Lower lobe of right lung (tissue), 2 donors: ENCODE measurements at regions not wholly inside any gene's neighbourhood (a gene's known extent, or its start where the extent isn't known, plus 50 kb on each side); places are given as distances from the start of the nearest gene placed in this dataset.

Source experiments
- ATAC-seq, 2 donors: fragments of 200-7000 bp; cut with Tn5 transposase; one replicate each; pipeline ENCODE4 v1.9.1; 2020 to 2022; ENCODE audit warnings: mild to moderate bottlenecking in 2 of 2, moderate library complexity in 2 of 2
- DNase-seq: peaks from one replicate; pipeline ENCODE4 v3.0.0-alpha.2; 2020
- H3K27ac ChIP-seq: fragments of 200-600 bp; one replicate; pipeline ENCODE4 v1.8.0; 2022
- H3K27me3 ChIP-seq: fragments of 200-600 bp; one replicate; pipeline ENCODE4 v1.8.0; 2022; ENCODE audit warnings: low read depth
- H3K36me3 ChIP-seq: fragments of 200-600 bp; one replicate; pipeline ENCODE4 v1.8.0; 2022; ENCODE audit warnings: mild to moderate bottlenecking
- H3K4me1 ChIP-seq: fragments of 200-600 bp; one replicate; pipeline ENCODE4 v1.8.0; 2022
- H3K4me3 ChIP-seq: fragments of 200-600 bp; one replicate; pipeline ENCODE4 v1.8.0; 2022; ENCODE audit warnings: mild to moderate bottlenecking
- H3K9me3 ChIP-seq: fragments of 200-600 bp; one replicate; pipeline ENCODE4 v1.8.0; 2022
- CTCF ChIP-seq: fragments of 200-600 bp; IDR thresholded peaks from one replicate; pipeline ENCODE4 v1.8.0; 2022; ENCODE audit warnings: antibody characterized with exemption, mild to moderate bottlenecking
- intact Hi-C: fragments of 100-400 bp; cut with DNase I; formaldehyde crosslinking; loops from one replicate; pipeline ENCODE4 v1.11.0; 2022
- donor health status: DM: no; HTN: yes; CAD: no; lungs with severe emphysema.

GRCh38 chr7:101747053-101747878, 70.2 kb upstream of the CUX1 start:
- ATAC-seq (no peak), DNase-seq (no peak)
- intact Hi-C loops = no loop called here

GRCh38 chr7:101747879-101748345, 69.5 kb upstream of the CUX1 start:
- no peak for DNase-seq
- no peak for TF ChIP-seq CTCF
- H3K27ac ChIP-seq = no peak overlapping the region
- peaks cover 5% of the 10 kb centered on the region for H3K4me1 ChIP-seq
- H3K9me3 ChIP-seq = no peaks in the 10 kb centered on the region
- intact Hi-C loops = no loop called here
- no peak overlapping the region for H3K4me3 ChIP-seq
- no peak for ATAC-seq
- H3K36me3 ChIP-seq = no peaks in the 10 kb centered on the region
- no peaks in the 10 kb centered on the region for H3K27me3 ChIP-seq

More at GRCh38 chr7:101747053-101747878, 70.2 kb upstream of the CUX1 start:
- no peaks in the 10 kb centered on the region for H3K36me3 ChIP-seq
- no peaks in the 10 kb centered on the region for H3K9me3 ChIP-seq
- TF ChIP-seq CTCF = no peak
- H3K4me3 ChIP-seq = no peak overlapping the region
- H3K4me1 ChIP-seq = peaks cover 5% of the 10 kb centered on the region
- H3K27me3 ChIP-seq = no peaks in the 10 kb centered on the region
- no peak overlapping the region for H3K27ac ChIP-seq

GRCh38 chr7:101749891-101750290, 67.5 kb upstream of the CUX1 start:
- intact Hi-C loops = no loop called here
- no peak for ATAC-seq
- H3K36me3 ChIP-seq = no peaks in the 10 kb centered on the region
- no peak overlapping the region for H3K27ac ChIP-seq
- no peak for TF ChIP-seq CTCF
- peaks cover 6% of the 10 kb centered on the region for H3K4me1 ChIP-seq
- no peaks in the 10 kb centered on the region for H3K27me3 ChIP-seq
- DNase-seq = no peak
- H3K4me3 ChIP-seq = no peak overlapping the region
- H3K9me3 ChIP-seq = no peaks in the 10 kb centered on the region

- no peaks in the 10 kb centered on the region for H3K9me3 ChIP-seq
- DNase-seq = no peak
- no peak for TF ChIP-seq CTCF
- intact Hi-C loops = no loop called here
- no peak overlapping the region for H3K4me3 ChIP-seq
- peaks cover 6% of the 10 kb centered on the region for H3K4me1 ChIP-seq
- no peaks in the 10 kb centered on the region for H3K36me3 ChIP-seq
- no peaks in the 10 kb centered on the region for H3K27me3 ChIP-seq
- no peak for ATAC-seq
- H3K27ac ChIP-seq = no peak overlapping the region
Measured at GRCh38 chr7:101753316-101753715, 64.1 kb upstream of the CUX1 start.

- TF ChIP-seq CTCF = no peak
- ATAC-seq (no peak), DNase-seq (no peak)
- Histone ChIP-seq H3K4me1 (peaks cover 6% of the 10 kb centered on the region), H3K4me3 (peak overlapping the region; percentile 57), H3K36me3 (no peaks in the 10 kb centered on the region), H3K27me3 (no peaks in the 10 kb centered on the region), H3K9me3 (no peaks in the 10 kb centered on the region), H3K27ac (peak overlapping the region; percentile 18)
- intact Hi-C loops = no loop called here
Measured at GRCh38 chr7:101754424-101755159, 62.8 kb upstream of the CUX1 start.
